Endometrium (tissue), 2 donors: ENCODE measurements at regions not wholly inside any gene's neighbourhood (a gene's known extent, or its start where the extent isn't known, plus 50 kb on each side); places are given as distances from the start of the nearest gene placed in this dataset.

ENCODE experiments used
- FAIRE-seq: peaks from 2 replicates; lab custom pipeline; 2012; peaks lifted over from hg19 to GRCh38; lab: Jason Lieb, UNC
- donor health status: control.
- donor health status: control.

DNA sequence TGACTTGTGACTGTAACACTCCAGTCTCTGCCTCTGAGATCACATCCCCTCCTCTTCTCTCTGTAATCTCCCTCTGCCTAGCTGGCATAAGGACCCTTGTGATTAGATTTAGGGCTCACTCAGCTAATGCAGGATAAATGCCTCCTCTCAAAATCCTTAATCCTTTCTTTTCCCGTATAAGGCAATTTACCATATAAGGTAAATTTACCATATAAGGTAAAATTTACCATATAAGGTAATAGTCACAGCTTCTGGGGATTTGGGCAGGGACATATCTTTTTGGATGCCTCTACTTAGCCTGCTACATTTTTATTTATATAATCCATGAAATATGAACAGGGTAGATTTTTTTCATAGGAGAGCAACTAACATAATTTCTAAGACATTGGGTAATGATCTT, 318.0 kb upstream of the PUM3 start:
- FAIRE-seq, result no peak

DNA sequence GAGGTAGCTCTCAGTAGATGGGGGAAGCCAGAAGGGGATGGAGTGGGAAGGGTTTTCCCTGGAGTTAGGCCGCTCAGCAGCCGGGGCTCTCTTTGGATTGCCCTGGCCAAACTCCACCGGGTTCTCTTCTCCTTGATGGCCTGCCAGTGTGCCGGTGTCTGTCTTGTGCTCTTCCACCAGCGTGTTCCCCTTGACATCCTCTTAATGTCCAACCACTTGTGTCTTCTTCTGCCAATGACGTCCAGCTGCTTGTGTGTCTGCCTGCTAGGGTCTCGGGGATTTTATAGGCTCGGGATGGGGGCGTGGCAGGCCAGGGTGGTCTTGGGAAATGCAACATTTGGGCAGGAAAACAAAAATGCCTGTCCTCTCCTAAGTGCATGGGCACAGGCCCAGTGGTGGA, 313.1 kb upstream of the PUM3 start:
- FAIRE-seq, result no peak

DNA sequence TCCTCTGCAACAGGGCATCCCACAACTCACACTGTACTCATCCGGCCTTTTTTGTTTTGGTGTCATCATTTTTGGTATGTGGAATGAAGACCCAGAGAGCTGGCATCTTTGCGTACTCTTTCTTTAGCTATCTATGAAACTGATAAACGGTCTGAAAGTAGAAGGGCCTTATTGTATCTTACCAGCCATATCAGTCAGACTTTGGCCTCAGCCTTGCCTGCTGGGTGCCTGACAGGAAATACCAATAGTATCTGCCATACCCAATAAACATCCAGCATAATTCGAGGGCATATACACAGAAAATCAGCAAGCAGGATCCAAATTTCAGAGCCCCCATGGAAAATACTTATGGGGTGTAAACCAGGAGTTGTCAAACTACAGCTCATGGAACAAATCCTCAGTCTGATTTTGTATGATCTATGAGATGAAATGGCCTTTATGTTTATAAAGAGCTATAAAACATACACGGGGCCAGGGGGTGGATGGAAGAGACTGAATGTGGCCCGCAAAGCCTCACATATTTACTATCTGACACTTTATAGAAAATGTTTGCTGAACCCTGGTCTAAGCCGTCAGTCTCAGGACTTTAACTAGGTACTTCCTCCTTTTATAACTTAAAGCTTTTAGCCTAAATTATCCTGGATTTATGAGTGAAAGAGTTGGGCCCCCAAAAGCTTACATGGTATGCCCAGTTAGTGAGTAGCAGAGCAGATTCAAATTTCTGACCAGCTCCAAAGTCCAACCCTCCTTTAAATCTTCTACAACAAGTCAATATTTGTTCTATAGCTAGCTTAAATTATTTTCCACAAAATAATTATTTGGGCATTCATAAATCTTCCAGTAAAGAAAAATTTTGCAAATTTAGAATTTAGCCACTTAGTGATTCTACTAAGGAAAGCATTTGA, 308.0 kb upstream of the PUM3 start:
- FAIRE-seq, result no peak

DNA sequence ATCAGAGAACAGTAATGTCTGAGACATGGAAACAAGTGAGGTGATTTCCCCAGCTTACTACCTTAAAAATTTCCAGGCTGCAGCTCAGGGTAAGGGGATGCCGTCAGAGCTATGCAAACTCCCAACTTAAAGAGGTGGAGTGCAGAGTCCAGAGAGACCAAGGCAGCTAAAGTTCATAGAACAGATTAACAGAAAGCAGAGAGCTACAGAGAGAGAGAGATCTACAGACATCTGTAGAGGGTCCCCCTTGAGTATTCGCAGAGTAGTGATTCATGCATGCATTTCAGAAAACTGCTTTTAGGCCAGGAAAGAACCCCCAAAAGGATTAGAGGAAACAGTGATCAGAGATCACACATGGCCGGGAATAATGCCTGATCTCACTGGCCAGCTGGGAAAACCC, 306.2 kb upstream of the PUM3 start:
- FAIRE-seq, result no peak

DNA sequence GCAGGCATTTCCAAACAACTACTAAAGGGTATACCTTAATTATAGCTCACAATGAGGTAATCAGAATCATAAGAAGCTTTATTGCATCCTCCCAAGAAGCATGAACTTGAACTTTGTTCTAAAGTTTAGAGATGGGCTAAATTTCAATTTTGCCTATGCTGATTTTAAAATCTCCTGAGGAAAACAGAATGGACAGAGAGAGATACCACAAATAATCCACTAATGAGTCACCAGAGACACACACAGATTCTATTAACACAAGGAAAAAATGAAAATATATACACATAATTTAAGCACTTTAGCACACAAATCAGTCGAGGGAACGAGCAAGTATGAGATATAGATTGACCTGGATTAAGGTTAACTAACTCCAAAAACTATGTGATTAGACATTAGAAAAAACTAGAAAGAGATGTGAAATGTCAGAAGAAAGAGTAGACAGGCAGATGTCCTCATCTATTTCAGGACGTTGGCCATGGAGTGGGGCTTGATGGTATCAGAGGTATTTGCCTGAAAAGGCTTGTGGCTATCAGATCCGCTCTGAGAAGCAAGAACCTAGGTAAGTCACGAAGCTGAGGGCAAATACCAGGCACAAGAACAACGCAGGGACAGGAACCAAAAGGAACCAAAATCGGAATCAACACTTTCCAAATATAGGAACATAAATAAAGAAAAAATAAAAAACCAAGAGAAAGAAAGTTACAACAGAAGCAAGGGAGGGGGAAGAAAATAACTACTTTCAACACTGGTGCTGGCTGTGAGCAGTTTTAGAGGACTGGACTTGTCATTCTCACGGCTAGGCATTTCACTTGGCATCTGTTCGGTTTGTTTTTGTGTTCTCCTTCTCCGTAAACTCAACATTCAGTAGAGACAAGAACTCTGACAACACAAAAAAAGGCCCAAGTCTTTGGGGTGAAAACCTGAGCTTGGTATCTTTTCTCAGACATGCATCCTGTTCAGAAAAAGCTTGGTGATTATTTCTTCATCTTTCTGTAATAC, 294.6 kb upstream of the PUM3 start:
- no peak for FAIRE-seq

DNA sequence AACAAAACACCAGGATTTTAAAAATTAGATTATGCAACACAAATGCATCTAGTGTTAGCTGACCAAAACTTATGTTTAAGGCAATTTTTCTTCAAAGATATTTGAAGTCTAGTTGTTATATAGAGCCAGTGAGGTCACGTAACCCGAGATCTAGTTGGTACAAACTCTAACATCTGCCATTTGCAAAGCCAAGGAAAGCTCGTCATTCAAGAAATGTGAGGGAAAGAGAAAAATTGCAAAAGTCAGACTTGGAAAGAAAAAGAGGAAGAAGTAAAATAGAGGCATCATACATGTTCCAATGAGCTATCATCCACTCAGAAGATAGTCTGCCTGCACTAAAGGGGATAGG, 293.4 kb upstream of the PUM3 start:
- FAIRE-seq, result no peak

DNA sequence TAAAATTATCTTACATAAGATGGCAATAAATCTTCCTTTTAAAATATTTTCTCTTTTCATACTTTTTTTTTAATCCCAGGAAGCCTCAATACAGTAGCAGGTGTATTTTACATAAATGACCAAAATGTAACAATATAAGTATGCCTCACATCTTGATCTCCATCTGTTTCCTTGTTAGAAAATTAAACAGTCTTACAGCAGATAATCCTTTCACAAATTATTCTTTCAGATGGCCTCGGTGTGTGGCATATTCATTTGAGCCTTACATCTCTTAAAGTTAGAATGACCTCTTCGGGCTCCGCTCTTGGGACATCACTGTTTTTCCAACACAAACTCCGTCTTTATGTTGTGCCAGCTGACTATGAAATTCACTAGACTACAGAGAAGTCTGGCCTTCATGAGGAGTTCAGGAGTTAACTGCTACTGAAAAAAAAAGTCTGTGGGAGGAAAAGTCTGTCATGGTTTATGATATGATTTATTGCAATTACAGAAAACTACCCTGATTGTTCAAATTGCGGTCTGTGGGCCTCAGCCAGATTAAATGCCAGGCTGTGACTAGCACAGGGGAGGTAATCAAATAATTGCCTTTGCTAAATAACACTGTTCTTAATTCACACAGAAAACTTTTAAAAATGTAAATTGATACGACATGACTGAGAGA, 292.9 kb upstream of the PUM3 start:
- FAIRE-seq, result no peak

DNA sequence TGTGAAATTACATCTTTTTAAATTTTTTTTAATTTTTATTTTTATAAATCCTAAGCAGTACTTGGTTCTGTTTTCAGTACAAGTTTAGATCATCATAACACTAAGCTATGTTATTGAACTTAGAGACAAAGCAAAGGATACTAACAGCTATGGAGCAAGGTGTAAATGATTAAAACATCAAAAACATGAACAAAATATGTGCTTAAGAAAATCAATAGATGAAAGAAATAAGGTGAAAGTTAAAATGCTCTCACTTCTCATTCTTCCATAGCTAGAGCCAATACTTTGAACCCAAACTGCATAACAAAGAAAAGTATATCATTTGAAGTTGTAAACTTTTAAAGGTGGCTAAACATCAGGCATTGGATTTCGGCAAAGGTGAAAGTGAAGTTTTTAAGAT, 292.3 kb upstream of the PUM3 start:
- FAIRE-seq, result no peak

DNA sequence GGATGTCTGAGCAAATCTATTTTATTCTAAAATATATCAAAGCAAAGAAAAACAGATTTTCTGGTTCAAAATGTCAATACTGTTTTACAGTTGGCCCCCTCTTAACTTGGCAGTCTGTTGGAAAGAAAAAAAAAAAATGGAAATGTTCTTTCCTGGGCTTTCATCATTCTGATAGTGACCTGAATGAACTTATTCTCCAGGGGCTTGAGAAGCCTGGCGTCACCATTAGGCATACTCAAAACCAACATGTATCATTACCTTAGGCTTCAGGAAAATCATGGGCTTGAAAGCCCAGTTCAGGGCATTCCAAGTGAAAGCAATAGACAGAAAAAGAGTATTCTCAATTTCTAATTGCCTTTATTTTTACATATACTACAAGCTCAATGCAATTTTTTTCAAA, 283.7 kb upstream of the PUM3 start:
- FAIRE-seq, result no peak

DNA sequence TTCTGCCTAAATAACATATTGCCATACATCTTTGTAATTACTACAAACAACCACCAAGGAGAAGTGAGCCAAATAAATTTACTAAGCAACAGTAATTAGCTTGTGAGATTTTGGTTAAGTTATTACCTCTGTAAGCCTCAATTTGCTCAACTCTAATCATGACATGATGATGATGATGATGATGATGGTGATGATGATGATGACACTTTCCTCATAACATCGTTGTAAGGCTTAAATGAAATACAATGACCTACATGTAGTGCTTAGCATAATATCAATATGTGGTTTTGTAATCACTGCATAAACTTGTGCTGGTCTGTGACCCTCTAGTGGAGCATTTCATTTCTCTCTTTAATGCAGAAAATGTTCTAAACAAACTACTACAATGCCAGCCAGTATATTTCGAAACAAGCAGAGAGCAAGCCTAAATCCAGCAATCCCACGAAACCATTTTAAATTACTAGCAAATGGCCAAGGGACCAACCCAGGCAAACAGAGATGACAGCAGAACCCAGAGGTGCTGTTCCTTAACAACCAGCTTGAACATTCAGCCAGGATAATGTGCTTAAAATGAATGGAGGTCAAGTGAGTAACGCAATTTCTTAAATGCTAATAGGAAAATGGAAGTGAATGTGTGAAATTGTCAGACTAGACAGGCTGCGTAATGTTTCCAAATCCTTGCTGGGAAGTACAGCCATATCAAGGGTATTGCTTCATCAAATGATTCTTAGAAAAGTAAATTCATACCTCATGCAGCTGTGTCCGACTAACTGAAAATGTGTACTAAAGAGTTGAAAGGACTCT, 281.9 kb upstream of the PUM3 start:
- FAIRE-seq, result no peak

DNA sequence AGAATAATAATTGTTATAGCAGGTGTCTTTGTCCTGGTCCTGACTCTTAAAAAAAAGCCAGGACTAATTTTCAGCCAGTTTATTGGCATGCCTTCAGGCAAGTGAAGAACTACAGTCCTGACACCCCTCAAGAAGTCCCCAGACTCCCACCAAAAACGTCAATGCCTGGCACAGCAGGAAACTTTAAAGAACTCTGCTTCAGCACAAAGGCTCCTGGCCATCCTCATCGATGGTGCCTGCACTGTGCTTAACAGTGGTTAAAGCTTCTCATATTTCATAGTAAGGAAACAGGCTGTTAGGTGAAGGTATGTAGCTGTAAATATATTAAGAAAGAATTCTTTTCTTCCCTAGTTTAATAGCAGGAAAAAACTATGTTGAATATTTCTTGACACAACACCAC, 280.1 kb upstream of the PUM3 start:
- no peak for FAIRE-seq

DNA sequence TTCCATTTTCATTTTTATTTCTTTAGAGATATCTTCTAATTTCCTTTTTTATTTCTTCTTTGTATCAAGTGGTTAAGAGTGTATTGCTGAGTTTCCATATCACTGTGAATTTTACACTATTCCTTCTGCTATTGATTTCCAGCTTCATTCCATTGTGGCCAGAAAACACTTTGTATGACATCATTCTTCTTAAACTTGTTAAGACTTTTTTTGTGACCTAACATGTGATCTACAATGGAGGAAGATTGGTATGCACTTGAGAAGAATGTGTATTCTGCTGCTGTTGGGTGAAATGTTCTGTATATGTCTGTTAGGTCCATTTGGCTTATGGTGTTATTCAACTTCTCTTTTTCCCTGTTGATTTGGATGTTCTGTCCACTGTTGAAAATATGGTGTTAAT, 274.2 kb upstream of the PUM3 start:
- no peak for FAIRE-seq

DNA sequence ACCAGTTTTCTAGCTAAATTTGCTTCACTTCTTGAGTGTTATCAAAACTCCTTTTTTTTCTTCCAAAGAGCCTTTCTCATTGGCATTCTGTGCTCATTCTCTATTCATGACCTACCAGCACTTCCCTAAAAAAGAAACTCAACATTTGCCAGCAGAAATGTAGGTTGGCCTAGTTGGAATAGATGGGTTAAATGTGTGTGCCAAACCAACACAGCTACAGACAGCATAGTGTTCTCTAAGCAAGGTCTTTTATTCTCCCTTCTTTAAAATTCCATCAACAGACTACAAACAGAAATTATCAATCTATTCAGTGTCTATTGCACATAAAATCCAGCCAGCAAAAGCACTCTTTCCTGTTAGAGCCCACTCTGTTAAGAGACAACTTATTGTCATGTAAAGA, 255.8 kb upstream of the PUM3 start:
- FAIRE-seq, result no peak

DNA sequence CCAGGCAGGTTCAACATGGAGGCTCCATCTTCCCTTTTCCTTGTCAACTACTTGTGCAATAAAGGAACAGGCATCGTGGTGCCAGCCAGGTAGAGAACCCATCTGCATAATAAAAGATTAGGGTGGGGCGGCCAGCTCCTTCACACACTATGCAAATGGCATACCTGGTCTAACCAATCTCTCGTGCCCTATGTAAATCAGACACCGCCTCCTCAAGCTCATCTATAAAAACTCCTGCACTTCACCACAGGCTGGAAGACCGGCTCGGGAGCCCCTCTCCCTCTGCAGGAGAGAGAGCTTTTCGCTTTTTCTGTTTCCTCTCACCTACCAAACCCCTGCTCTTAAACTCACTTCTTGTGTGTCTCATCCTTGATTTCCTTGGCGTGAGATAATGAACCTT, 244.3 kb upstream of the PUM3 start:
- FAIRE-seq, result no peak

DNA sequence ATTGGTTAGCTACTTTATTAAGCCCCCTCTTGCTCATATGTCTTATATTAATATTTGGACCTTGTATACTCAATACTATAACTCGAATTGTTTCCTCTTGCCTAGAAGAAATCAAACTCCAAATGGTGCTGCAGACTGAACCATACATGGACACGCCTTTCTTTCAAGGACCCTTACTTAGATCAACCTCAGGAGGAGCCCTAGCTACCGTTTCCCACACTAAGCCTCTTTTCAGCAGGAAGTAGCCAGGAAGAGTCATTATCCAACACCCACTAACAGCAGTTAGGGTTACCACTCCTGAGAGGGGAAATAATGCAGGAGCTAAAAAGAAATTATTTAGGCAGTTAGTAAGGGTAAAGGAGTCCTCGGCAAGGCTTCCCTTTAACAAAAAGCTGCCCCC, 243.8 kb upstream of the PUM3 start:
- no peak for FAIRE-seq

DNA sequence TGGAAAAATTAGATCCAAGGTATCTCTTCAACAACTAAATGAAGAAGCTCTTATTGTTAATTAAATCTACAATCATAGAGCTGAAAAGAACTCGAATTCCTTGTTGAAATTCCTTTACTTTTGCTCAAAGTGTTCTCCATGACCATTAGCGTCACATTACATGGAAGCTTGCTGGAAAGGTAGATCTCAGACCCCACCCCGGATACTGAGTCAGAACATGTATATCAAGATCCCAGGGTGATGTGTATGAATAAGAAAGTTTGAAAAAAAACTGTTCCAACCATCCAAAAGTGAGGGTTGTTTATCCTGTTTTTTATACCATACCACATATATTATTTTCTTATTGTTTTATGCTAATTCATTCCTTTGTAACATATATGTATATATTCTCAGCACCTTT, 237.1 kb upstream of the PUM3 start:
- no peak for FAIRE-seq

DNA sequence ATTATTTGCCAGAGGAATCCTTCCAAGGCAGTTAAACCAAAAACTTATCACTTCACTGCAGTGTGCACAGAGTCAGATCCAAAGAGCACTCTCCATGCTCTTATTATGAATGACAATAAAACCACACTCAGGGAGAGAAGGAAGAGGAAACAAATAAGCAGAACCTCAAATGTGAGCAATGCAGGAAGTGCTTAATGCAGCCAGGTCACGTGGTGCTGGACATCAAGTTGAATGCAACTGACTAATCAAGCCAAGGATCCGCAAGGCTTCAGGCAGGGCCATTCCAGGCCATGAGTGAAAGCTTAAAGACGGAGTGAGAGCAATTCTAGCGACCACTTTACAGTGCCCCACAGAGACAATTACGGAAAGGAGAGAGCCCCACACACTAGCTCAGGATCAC, 230.4 kb upstream of the PUM3 start:
- no peak for FAIRE-seq

DNA sequence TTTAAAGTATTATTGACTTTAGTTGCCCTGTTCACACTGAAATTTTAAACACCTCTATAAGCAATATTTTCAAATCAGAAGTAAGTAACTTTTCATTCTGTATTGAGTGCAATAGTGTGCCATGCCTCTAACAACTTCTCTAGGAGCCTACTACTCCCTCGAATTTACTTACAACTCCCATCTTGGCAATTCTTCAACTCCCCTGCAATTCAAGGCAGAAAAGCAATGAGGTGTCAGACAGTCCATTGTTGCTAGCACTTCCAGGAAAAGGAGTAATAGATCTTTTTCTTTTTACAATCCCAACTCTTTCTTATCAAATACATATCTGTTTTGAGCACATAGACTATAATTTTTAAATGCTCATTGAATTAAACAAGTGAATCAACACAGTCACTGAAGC, 222.7 kb upstream of the PUM3 start:
- no peak for FAIRE-seq

DNA sequence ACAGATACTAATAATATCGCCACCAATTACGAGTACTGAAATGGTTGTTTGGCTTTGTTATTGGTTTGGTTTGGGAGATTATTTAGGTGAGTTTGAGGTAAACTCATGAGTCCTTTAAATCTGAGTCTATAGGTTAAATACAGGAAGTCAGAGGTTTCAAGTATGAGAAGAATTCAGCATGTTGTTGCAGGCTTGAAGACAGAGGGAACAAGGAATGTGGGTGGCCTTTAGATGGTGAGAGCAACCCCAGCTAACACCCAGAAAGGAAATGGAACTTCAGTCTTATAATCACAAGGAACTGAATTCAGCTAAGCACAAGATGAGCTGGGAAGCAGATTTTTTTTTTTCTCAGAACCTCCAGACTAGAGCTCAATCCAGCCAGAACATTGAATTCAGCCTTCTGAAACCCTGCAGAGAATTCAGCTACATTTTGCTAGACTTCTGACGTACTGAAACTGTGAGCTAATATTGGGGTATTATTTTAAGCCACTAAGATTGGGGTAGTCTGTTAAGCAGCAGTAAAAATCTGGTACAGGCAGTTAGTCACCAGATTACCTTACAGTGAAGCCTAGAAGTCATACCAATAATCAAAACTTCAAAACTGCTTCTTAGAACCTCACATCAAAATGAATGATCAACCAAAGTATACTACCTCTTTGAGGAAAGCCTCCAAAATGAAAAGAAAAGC, 216.0 kb upstream of the PUM3 start:
- no peak for FAIRE-seq

DNA sequence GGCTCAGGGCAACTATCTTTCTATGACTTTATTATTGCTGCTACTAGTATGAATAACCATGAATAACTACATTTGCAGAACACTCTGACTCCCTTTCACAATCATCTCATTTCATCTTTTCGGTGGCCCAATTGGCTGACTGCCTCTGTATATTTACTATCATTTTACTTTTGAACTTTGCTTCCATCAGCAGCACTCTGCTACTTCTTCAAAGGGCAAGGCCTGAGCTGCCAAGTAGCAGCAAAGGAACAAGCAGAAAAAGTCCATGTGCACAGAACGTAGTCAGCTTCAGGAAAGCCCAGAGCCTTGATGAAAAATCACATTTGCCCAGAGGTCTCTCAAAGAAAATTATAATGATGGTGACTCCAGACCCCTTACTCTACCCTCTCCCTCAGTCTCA, 214.5 kb upstream of the PUM3 start:
- no peak for FAIRE-seq

DNA sequence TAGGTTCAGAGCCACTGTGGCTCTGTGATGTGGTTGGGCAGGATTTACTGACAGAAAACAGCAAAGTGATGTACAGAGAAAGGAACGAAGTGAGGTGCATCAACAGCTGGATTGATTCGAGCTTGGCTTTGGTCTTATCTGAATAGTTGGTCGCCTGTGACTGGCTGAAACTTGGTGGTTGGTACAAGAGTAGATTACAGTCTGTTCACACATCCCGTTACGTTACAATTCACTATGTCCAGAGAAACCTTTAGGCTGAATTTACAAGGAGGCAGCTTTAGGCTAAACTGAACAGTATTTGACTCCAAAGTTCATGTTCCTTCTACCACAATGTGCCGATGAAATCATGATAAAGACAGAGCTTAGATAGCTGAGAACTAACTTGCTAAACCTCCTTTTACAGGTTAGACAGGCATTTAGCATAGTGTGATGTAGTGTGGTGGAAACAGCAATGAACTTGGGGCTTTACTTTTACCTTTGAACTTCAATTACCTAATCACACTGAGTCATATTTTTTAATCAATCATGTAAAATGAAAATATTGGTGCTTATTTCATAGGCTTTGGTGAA, 210.2 kb upstream of the PUM3 start:
- no peak for FAIRE-seq
